Panc1 (cell line): ENCODE measurements at regions not wholly inside any gene's neighbourhood (a gene's known extent, or its start where the extent isn't known, plus 50 kb on each side); places are given as distances from the start of the nearest gene placed in this dataset.

ENCODE experiments used
- ATAC-seq: fragments of 200-7000 bp; cut with Tn5 transposase; 2 replicates; pipeline ENCODE4 v1.9.1; 2020; ENCODE audit warnings: mild to moderate bottlenecking, moderate library complexity
- BruUV-seq: library from RNA; stranded (reverse); fragments of 400-500 nt; replicated peaks from 2 replicates; lab custom pipeline; 2021; lab: Mats Ljungman, UMichigan
- CTCF ChIA-PET: fragments of 300-600 bp; sonication (Branson Sonifier 250); formaldehyde crosslinking; loops from one replicate; lab custom pipeline; 2022; ENCODE audit warnings: antibody characterized with exemption; lab: Charles Lee
- POLR2A ChIA-PET: fragments of 300-600 bp; sonication (Branson Sonifier 250); formaldehyde crosslinking; loops from one replicate; lab custom pipeline; 2022; ENCODE audit warnings: antibody characterized with exemption; lab: Charles Lee
- DNase-seq: peaks from one replicate; pipeline ENCODE4 v3.0.0-alpha.2; 2010; ENCODE audit warnings: low read depth, low spot score
- H3K27ac ChIP-seq: 2 replicates; pipeline ENCODE4 v1.5.1; 2011; ENCODE audit warnings: mild to moderate bottlenecking, low read length, inconsistent platforms
- H3K27me3 ChIP-seq: fragments of 200-500 bp; sonication (Bioruptor generic); 2 replicates; pipeline ENCODE4 v1.6.0; 2014; ENCODE audit warnings: low read length, inconsistent platforms; ENCODE audit not compliant: control insufficient read depth, insufficient read depth
- H3K36me3 ChIP-seq: fragments of 200-500 bp; sonication (Bioruptor generic); 2 replicates; pipeline ENCODE4 v1.5.1; 2014; ENCODE audit warnings: inconsistent platforms, mild to moderate bottlenecking, low read length, moderate library complexity; ENCODE audit not compliant: control insufficient read depth, insufficient read depth
- H3K4me1 ChIP-seq: 2 replicates; pipeline ENCODE4 v1.5.1; 2011; ENCODE audit warnings: inconsistent platforms, mild to moderate bottlenecking, low read length, moderate library complexity; ENCODE audit not compliant: control insufficient read depth, insufficient read depth
- H3K4me3 ChIP-seq, 2 experiments: 2 replicates each; pipeline ENCODE4 v1.5.1; 2011 to 2012; ENCODE audit warnings: low read depth in 2 of 2, low read length in 2 of 2, mild to moderate bottlenecking in 2 of 2, inconsistent platforms in 1 of 2, moderate library complexity in 1 of 2
- H3K9me3 ChIP-seq: fragments of 200-500 bp; sonication (Bioruptor generic); 2 replicates; pipeline ENCODE4 v1.5.1; 2014; ENCODE audit warnings: low read depth, mild to moderate bottlenecking, inconsistent platforms, low read length, moderate library complexity; ENCODE audit not compliant: control insufficient read depth, insufficient read depth
- CTCF ChIP-seq: fragments of 450-650 bp; IDR thresholded peaks from 2 replicates; pipeline ENCODE4 v1.5.1; 2017; ENCODE audit warnings: mild to moderate bottlenecking
- POLR2AphosphoS5 ChIP-seq: IDR thresholded peaks from 2 replicates; pipeline ENCODE4 v1.6.1; 2012; ENCODE audit warnings: mild to moderate bottlenecking, low read depth, low read length, moderate library complexity
- REST ChIP-seq, 2 experiments: IDR thresholded peaks; 2 replicates each; pipeline ENCODE4 v1.6.1; 2011 to 2012; ENCODE audit warnings: low read depth in 2 of 2, control low read depth in 1 of 2, low read length in 1 of 2, mild to moderate bottlenecking in 1 of 2, moderate library complexity in 1 of 2; ENCODE audit not compliant: insufficient read depth in 1 of 2
- SIN3A ChIP-seq: IDR thresholded peaks from 2 replicates; pipeline ENCODE4 v1.6.1; 2012; ENCODE audit warnings: low read depth, mild to moderate bottlenecking, low read length, moderate library complexity, borderline replicate concordance; ENCODE audit not compliant: insufficient read depth
- TCF7L2 ChIP-seq: IDR thresholded peaks from 2 replicates; pipeline ENCODE4 v1.6.1; 2011; ENCODE audit warnings: mild to moderate bottlenecking, low read depth, low read length, inconsistent platforms
- in situ Hi-C: cut with HindIII; loops from 2 replicates; pipeline ENCODE4 v1.10.0; 2016; ENCODE audit warnings: low sequenced_read_pairs, low pct_unique_long_range_greater_than_20kb
- intact Hi-C: fragments of 100-400 bp; cut with micrococcal nuclease; formaldehyde crosslinking; loops from one replicate; pipeline ENCODE4 v1.10.0; 2022; ENCODE audit not compliant: unreplicated experiment

GRCh38 chr19:32241306-32241705 lies 104.1 kb upstream of the ZNF507 start:
- ATAC-seq, result no peak
- H3K27me3 ChIP-seq, result no peaks in the 10 kb centered on the region
- intact Hi-C loops, result no loop called here
- in situ Hi-C loops, result no loop called here
- TF ChIP-seq POLR2AphosphoS5 (no peak), CTCF (no peak), REST (IDR thresholded peaks at IDR 0.05; ENCODE audit: insufficient read depth in 1 of 2, low read depth in 2 of 2, low read length in 1 of 2) (no peak), TCF7L2 (no peak), SIN3A (no peak)
- POLR2A ChIA-PET, result no interaction called here
- no peaks in the 10 kb centered on the region for H3K36me3 ChIP-seq
- CTCF ChIA-PET, result no interaction called here
- no peak overlapping the region for H3K27ac ChIP-seq
- no peak for DNase-seq
- no peaks in the 10 kb centered on the region for H3K9me3 ChIP-seq
- BruUV-seq, result no TSS peak
- no peaks in the 10 kb centered on the region for H3K4me1 ChIP-seq
- no peak overlapping the region for H3K4me3 ChIP-seq

GRCh38 chr19:32241932-32242710 lies 103.3 kb upstream of the ZNF507 start:
- Histone ChIP-seq H3K27ac (no peak overlapping the region), H3K4me1 (no peaks in the 10 kb centered on the region), H3K4me3 (no peak overlapping the region), H3K9me3 (no peaks in the 10 kb centered on the region), H3K36me3 (no peaks in the 10 kb centered on the region), H3K27me3 (no peaks in the 10 kb centered on the region)
- DNase-seq, result no peak
- BruUV-seq, result no TSS peak
- ChIA-PET POLR2A (no interaction called here), CTCF (no interaction called here)
- ATAC-seq, result no peak
- no peak for TF ChIP-seq REST (IDR thresholded peaks at IDR 0.05; ENCODE audit: insufficient read depth in 1 of 2, low read depth in 2 of 2, low read length in 1 of 2)
- TF ChIP-seq TCF7L2, result no peak
- no peak for TF ChIP-seq CTCF
- no peak for TF ChIP-seq SIN3A
- TF ChIP-seq POLR2AphosphoS5, result no peak
- in situ Hi-C loops (no loop called here), intact Hi-C loops (no loop called here)
